ENCODE measurements at regions not wholly inside any gene's neighbourhood (a gene's known extent, or its start where the extent isn't known, plus 50 kb on each side); places are given as distances from the start of the nearest gene placed in this dataset.
"Not testable (repeated sequence)": the region's sequence is repeated elsewhere in the genome, so short reads cannot be mapped to it uniquely, and the experiment has no call there.

- no peak for DNase-seq
Measured at GRCh38 chr3:15952543-15953175, 154.9 kb upstream of the ANKRD28 start.

DNA sequence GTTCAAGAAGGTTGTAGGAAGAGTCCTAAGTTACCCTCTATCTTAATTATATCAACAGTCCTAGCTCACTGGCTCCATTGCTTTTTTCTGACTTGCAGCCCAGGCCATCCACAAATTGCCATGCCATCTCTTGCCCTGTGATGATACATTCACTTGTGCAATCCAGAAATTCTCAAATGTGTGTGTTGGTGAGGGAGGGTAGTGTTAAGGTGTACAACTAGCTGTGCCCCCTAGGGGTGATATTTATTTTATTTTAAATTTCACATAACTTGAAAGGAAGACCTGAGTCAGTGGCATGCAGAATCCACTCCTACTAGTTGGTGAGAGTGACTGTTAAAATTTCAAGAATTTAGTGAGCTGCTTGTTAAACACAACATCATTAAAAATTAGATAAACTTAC, 156.1 kb upstream of the ANKRD28 start:
- no peak for DNase-seq

GRCh38 chr3:15955968-15956367, 158.2 kb upstream of the ANKRD28 start:
- DNase-seq = no peak

DNA sequence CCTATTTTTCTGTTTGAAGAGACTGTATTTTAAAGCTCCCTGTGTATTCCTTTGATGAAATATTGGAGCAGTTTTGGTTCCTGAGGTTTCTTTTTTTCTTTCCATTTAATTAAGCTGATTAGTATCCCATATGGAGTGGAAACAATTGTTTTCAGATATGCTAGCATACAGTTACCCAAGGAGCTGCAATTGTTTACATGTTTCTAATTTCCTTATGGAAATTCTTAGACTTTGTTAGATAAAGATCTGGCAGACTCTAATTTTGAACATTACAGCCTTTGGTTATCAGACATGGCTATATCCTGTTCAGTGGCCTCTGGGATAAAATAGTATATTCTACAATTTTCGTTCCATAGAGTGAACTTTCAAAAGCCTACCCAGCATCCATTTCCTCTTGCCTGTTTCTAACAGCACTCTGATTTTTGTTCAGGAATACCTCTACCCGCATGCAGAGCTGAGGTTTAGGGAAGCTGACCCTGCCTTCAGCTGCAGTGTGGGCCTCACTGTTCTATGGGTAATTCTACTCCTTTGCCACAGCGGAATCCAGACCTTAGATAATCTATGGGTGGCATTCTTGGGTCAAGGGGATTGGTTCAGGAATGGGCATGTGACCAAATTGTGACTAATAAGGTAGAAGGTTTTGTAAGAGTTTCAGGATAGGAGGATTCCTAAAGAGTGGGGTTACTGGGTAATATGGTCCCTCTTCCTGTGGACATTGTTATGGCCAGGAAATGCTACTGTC, 161.1 kb upstream of the ANKRD28 start:
- no peak for DNase-seq

GRCh38 chr3:15959434-15959811, 161.6 kb upstream of the ANKRD28 start:
- no peak for DNase-seq

- no peak for DNase-seq
Measured at GRCh38 chr3:15964605-15965442, 167.0 kb upstream of the ANKRD28 start.

DNA sequence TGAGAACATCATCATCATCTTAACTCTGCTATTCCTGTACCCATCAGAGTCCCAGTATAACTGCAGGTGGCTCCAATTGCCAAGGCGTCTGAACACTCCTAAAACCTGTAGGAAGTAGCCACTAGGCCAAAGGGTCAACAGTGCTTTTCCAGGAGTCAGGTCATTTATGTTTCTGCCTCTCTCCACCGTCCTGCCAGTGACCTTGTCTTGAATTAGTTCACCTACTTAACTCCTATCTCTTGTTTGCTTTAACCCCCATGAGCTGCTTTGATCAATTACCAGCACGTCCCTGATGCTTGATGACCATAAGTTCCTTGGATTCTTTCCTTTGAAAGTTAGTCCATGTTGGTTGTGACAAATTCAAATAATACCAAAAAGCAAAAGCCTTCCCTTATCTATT, 169.8 kb upstream of the ANKRD28 start:
- no peak for DNase-seq

DNA sequence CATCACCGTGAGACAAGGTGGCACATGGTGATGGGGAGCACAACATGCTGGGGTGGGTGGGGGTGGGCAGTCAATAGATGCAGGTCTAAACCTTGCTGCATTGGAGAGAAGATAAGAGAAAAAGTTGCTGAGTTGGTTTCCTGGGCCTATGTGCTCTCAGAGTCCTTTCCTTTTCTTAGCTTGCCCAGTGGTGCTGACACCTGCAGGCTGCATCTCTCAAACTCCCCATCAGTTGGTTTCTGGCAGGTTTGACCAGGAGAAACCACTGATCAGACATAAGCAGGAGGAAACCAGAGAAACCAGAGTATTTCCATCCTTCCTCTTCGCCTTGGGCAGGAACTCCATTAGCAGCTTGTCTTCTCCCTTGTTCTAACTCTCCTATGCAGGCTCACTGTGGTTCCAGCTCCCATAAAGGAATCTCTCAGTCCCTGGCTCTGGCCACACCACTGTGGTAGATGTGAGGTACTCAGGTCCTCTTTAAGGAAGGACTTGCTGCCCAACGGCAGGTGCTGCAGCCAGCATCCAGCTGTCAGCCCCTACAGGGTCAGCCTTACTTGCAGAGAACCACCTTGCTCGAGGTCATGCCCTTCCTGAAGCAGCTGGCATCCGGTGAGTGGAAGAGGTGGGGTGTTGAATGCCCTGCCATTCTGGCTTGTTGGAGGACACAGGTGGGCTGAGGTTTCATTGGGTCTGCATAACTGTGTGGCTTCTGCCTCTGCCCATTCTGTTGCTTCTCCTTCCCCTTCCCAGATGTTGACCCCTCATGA, 172.3 kb upstream of the ANKRD28 start:
- DNase-seq = no peak

GRCh38 chr3:15973414-15973813, 175.6 kb upstream of the ANKRD28 start:
- DNase-seq = no peak

- DNase-seq = no peak
Measured at GRCh38 chr3:15973940-15974339, 176.2 kb upstream of the ANKRD28 start.

GRCh38 chr3:15974647-15975046, 176.9 kb upstream of the ANKRD28 start:
- DNase-seq = no peak

- no peak for DNase-seq
Measured at GRCh38 chr3:15976524-15976923, 178.7 kb upstream of the ANKRD28 start.

DNA sequence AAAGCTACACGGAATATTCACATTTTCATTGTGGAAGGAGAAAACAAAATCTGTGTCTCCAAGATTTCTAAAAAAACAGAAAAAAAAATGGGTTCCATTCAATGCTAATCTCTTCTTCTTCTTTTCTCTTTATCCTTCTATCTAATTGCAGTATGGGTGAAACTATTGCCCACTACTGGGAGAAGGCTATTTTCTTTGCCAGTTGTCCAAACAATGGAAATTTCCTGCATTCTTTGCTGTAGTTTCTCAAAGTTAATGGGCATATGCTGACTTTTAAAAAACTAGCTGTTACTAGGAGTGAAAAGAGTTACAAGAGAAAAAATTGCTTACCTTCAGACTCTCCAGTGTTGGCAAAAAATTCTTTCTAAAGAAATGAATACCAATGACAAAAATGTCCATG, 179.3 kb upstream of the ANKRD28 start:
- no peak for DNase-seq

DNA sequence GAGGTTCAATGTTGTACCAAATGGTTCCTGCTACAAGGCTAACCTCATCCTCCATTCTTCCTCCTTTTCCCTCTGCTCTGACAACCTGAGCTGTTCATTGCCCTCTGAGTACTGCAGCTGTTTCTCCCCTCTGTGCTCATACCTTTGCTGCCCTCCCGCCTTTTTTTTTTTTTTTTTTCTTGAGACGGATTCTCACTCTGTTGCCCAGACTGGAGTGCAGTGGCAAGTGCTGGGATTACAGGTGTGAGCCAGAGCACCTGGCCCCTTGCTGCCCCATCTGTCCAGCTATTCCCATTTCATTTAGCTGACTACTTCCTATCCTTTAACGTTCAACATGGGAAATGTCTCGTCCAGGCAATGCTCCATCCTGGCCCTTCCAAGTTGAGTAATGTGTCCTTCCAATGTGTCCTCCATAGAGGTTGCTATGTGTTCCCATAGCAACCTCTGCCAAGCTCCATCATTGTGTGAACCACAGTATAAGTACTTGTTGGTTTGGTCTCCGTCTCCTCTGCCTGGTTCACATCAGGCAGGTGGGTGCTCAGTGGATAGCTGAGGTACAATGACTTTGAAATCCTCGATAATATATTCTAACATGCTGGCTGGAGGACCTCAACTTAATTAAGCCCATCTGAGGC, 179.9 kb upstream of the ANKRD28 start:
- DNase-seq = no peak

DNA sequence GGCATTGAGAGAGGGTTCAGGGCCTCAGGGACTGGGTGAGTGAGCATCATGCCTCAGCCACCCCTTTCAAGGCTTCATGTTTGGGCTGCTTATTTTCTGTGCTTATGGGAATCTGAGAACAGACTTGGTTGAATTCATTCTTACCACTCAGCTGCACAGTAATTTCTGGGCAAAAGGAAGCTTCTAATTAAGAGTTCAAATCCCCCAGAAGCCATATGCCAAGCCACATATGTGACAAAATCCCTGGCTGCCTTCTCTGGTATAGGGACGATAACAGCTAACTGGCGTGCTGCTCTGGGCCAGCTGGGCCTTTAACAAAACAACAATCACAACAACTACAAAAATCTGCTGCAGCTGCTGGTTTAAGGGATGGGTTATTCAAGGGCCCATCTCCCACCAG, 181.0 kb upstream of the ANKRD28 start:
- DNase-seq = no peak

DNA sequence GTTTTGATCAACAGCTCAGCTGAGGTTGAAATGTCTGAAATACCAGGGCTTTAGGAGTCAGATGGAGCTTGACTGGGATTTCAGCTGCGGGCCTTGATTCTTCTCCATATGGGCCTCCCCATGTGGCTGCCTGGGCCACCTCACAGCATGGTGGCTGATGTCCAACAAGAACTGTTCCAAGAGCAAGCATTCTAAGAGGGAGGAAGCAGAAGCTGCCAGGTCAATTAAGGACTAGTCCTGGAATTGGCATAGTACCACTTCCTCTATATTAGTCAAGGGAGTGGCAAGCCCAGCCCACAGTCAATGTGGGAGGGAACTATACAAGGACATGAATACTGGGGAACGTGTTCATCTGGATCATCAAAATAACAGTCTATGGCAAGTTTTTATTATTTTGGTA, 181.7 kb upstream of the ANKRD28 start:
- DNase-seq = no peak

DNA sequence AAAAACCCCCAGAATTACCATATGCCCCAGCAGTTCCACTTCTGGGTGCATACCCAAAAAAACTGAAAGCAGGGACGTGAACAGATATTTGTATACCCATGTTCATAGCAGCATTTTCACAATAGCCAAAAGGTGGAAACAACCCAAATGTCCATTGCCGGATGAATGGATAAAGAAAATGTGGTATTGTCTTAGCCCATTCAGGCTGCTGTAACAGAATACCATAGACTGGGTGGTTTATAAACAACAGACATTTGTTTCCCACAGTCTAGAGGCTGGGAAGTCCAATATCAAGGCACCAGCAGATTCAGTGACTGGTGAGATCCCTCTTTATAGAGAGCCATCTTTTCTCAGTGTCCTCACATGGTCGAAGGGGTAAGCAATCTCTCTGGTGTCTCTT, 182.1 kb upstream of the ANKRD28 start:
- DNase-seq = no peak

DNA sequence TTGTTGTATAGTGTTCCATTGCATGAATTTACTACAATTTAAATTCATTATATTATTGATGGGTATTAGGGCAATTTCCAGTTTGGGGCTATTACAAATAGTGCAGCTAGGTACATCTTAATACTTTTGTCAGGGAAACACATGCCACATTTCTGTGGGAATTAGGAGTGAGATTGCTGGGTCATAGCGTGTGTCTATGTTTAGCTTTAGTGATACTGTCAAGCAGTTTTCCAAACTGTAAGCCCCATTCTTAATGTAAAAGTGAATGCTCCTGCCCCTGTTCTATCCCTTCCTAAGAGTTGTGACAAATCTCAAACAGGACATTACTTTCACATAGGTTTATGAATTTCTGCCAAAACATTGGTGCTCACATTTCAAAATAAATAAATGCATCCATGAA, 184.5 kb upstream of the ANKRD28 start:
- DNase-seq = no peak

DNA sequence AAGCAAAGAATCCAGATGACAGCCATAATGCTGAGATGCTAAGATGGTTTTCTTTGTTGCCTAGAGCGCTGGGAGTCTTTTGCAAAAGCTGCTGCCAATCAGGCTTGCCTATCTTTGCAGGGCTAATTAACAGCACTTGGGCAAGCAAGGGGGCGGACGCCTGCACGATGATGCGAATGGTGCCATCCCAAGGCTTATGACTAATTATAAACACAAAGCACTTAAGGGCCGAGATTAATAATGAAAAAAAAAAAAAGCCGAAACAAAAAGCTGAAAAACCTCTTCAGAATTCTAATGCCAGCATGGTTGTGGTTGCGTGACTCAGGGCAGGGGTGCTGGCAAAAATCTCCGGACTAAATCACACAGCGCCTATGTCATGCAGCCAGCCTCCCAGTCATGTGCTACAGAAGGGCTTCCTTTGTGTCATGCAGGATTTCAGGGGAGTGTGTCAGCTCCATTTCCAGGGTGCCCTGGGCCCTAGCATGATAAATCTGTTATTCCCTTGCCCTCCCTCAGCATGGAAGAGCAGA, 185.0 kb upstream of the ANKRD28 start:
- no peak for DNase-seq

DNA sequence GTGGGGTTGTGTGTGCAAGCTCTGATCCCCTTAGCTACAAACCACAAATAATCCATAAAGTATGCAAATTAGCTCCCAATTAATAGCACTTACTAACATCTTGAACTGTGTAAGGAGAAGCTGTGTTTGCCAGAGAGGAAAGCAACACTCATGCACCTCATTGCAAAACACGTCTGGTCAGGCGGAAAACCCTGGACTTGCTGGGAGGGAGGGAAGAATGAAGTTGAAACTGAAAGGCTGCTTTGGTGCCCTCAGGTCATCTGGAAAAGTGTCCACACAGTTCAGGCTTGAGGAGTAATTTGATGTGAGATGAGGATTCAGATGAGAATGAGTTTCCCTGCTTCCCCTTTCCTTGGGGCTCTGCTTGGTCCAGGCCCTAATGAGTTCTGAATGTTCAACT, 185.5 kb upstream of the ANKRD28 start:
- no peak for DNase-seq

DNA sequence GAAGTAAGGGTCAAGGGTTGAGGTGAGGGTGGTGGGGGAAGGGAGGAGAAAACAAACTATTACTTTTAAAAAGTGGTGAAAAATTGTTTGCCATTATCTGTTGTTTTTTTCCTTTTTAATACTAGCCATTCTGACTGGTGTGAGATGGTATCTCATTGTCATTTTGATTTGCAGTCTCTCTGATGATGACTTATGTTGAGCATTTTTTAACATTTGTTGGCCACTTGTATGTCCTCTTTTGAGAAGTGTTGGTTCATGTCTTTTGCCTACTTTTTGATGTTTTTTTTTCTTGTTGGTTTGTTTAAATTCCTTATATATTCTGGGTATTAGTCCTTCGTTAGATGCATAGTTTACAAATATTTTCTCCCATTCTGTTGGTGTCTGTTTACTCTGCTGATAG, 185.9 kb upstream of the ANKRD28 start:
- DNase-seq = no peak

- DNase-seq = no peak
Measured at GRCh38 chr3:15989419-15989818, 185.1 kb upstream of the GALNT15 start.

- DNase-seq = not testable (repeated sequence)
Measured at GRCh38 chr3:15993660-15994059, 180.8 kb upstream of the GALNT15 start.
